Right lobe of liver (tissue), 6 donors: ENCODE measurements at regions not wholly inside any gene's neighbourhood (a gene's known extent, or its start where the extent isn't known, plus 50 kb on each side); places are given as distances from the start of the nearest gene placed in this dataset.

Experiments
- ATAC-seq, 4 donors: fragments of 200-7000 bp; cut with Tn5 transposase; one replicate each; pipeline ENCODE4 v1.9.1; 2020; ENCODE audit warnings: mild to moderate bottlenecking in 4 of 4, moderate library complexity in 4 of 4
- DNase-seq, 3 donors: peaks; one replicate each; pipeline ENCODE4 v3.0.0-alpha.2; 2020
- H3K27ac ChIP-seq, 3 donors: fragments of 200-600 bp; one replicate each; pipeline ENCODE4 v1.8.0; 2022
- H3K27me3 ChIP-seq, 2 donors: fragments of 200-600 bp; one replicate each; pipeline ENCODE4 v1.8.0; 2022
- H3K36me3 ChIP-seq, 4 donors: fragments of 200-600 bp; sonication (generic) in 1 of 4; one replicate each; pipeline versions ENCODE4 v1.5.1 to v1.8.0; 2017 to 2022; ENCODE audit warnings: control low read depth in 1 of 4
- H3K4me1 ChIP-seq, 4 donors: fragments of 200-600 bp; sonication (generic) in 1 of 4; one replicate each; pipeline versions ENCODE4 v1.5.1 to v1.8.0; 2017 to 2022; ENCODE audit warnings: control low read depth in 1 of 4
- H3K4me3 ChIP-seq, 3 donors: fragments of 200-600 bp; one replicate each; pipeline ENCODE4 v1.8.0; 2022
- H3K9me3 ChIP-seq, 4 donors: fragments of 200-600 bp; sonication (generic) in 1 of 4; one replicate each; pipeline versions ENCODE4 v1.5.1 to v1.8.0; 2017 to 2022; ENCODE audit warnings: control low read depth in 1 of 4
- CTCF ChIP-seq, 4 donors: fragments of 200-600 bp in 3 of 4; fragments of 450-650 bp in 1 of 4; IDR thresholded peaks; one replicate each; pipeline versions ENCODE4 v1.5.1 to v1.8.0; 2016 to 2022; ENCODE audit warnings: antibody characterized with exemption in 4 of 4, mild to moderate bottlenecking in 2 of 4
- POLR2A ChIP-seq: fragments of 450-650 bp; IDR thresholded peaks from one replicate; pipeline ENCODE4 v1.6.1; 2017; ENCODE audit warnings: antibody characterized with exemption, mild to moderate bottlenecking
- WGBS: methylation state at CpG from one replicate; pipeline ENCODE4 v1.1.6; 2018; ENCODE audit warnings: low coverage, low lambda C conversion rate; ENCODE audit not compliant: insufficient coverage; ENCODE audit errors: missing lambda C conversion rate; 5-methylcytosine and 5-hydroxymethylcytosine counted together
- intact Hi-C, 2 donors: fragments of 100-400 bp; cut with DNase I; formaldehyde crosslinking; loops; one replicate each; pipeline versions ENCODE4 v1.11.2 to v1.14.1; 2022
- donor health status: DM: no; HTN: yes; CAD: no.
- donor health status: DM: no; HTN: no; CAD: no.
- donor health status: DM: no; HTN: no; CAD: no.
- donor health status: DM: no; HTN: yes; CAD: no.
- donor health status: DM: no; HTN: yes; CAD: no.

- TF ChIP-seq POLR2A (no peak), CTCF (IDR thresholded peaks at IDR 0.05) (no peak)
- ATAC-seq (peak; percentile 42 to 65 (median 60)), DNase-seq (no peak)
- 43% methylated on average over 3 of the region's 3 CpGs for WGBS
- no peaks in the 10 kb centered on the region for H3K27me3 ChIP-seq
- H3K9me3 ChIP-seq = no peaks in the 10 kb centered on the region
- intact Hi-C loops = no loop called here
- no peak overlapping the region for H3K27ac ChIP-seq
- peaks cover 0 to 7% (median 2%) of the 10 kb centered on the region in 4 donors for H3K4me1 ChIP-seq
- H3K36me3 ChIP-seq = no peaks in the 10 kb centered on the region
- no peak overlapping the region for H3K4me3 ChIP-seq
Observed at GRCh38 chr5:12113062-12113461, 208.8 kb upstream of the CTNND2 start.

- Histone ChIP-seq H3K4me3 (no peak overlapping the region), H3K36me3 (no peaks in the 10 kb centered on the region), H3K4me1 (peaks cover 0 to 7% (median 2%) of the 10 kb centered on the region in 4 donors), H3K27ac (no peak overlapping the region), H3K27me3 (no peaks in the 10 kb centered on the region), H3K9me3 (no peaks in the 10 kb centered on the region)
- TF ChIP-seq POLR2A (no peak), CTCF (IDR thresholded peaks at IDR 0.05) (no peak)
- WGBS = 23% methylated on average over 2 of the region's 2 CpGs
- peak in 1 of 4 donors; percentile 32 for ATAC-seq
- intact Hi-C loops = no loop called here
- DNase-seq = no peak
Observed at GRCh38 chr5:12111261-12111660, 207.0 kb upstream of the CTNND2 start.

- no peak for TF ChIP-seq CTCF (IDR thresholded peaks at IDR 0.05)
- no peak for TF ChIP-seq POLR2A
- intact Hi-C loops = no loop called here
- H3K36me3 ChIP-seq = no peaks in the 10 kb centered on the region
Observed at GRCh38 chr5:12110629-12111028, 206.4 kb upstream of the CTNND2 start.

GRCh38 chr5:12109075-12109688 is 204.9 kb upstream of the CTNND2 start:
- ATAC-seq (peak; percentile 58 to 90 (median 81)), DNase-seq (no peak)
- Histone ChIP-seq H3K36me3 (no peaks in the 10 kb centered on the region), H3K4me3 (no peak overlapping the region), H3K4me1 (peaks cover 0 to 7% (median 2%) of the 10 kb centered on the region in 4 donors), H3K9me3 (no peaks in the 10 kb centered on the region), H3K27ac (peak overlapping the region in 1 of 3 donors; percentile 14), H3K27me3 (no peaks in the 10 kb centered on the region)
- TF ChIP-seq POLR2A (no peak), CTCF (IDR thresholded peaks at IDR 0.05) (no peak)
- 34% methylated on average over 5 of the region's 5 CpGs for WGBS
- intact Hi-C loops = no loop called here

More at GRCh38 chr5:12110629-12111028, 206.4 kb upstream of the CTNND2 start:
- Histone ChIP-seq H3K4me1 (peaks cover 0 to 7% (median 2%) of the 10 kb centered on the region in 4 donors), H3K27me3 (no peaks in the 10 kb centered on the region), H3K4me3 (no peak overlapping the region), H3K27ac (no peak overlapping the region), H3K9me3 (no peaks in the 10 kb centered on the region)
- WGBS = 37% methylated on average over 3 of the region's 3 CpGs
- ATAC-seq = peak in 2 of 4 donors; percentile 11 to 28
- DNase-seq = no peak
